GM21526 (cell line): ENCODE measurements at regions not wholly inside any gene's neighbourhood (a gene's known extent, or its start where the extent isn't known, plus 50 kb on each side); places are given as distances from the start of the nearest gene placed in this dataset.
"Not testable (repeated sequence)": the region's sequence is repeated elsewhere in the genome, so short reads cannot be mapped to it uniquely, and the experiment has no call there.

Source experiments
- ATAC-seq: cut with Tn5 transposase; IDR thresholded peaks from one replicate; pipeline ENCODE4 v1.9.1; 2021; ENCODE audit warnings: moderate library complexity; ENCODE audit not compliant: unreplicated experiment, low FRiP score

GRCh38 chr3:6746443-6746842 lies 114.5 kb upstream of the GRM7 start:
- no peak for ATAC-seq

- ATAC-seq, result no peak
Measured at GRCh38 chr3:6747017-6747416, 113.9 kb upstream of the GRM7 start.

DNA sequence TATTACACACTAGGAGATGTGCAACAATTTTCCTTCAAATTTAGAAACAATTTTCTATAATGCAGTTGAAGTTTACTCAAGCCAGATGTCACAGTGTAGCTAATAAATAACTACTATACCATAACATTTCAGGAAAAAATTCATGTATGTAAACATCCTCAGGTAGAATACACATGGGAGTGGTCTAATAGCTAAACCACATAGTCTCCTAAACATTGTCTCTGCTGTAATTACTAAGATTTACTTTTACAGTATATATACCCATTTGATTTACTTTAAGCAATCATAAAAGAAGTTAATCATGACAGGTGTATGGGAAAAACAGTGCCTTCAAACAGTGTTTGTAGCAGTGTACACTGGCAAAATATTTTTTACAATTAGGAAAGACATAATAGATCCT lies 110.1 kb upstream of the GRM7 start:
- no peak for ATAC-seq

DNA sequence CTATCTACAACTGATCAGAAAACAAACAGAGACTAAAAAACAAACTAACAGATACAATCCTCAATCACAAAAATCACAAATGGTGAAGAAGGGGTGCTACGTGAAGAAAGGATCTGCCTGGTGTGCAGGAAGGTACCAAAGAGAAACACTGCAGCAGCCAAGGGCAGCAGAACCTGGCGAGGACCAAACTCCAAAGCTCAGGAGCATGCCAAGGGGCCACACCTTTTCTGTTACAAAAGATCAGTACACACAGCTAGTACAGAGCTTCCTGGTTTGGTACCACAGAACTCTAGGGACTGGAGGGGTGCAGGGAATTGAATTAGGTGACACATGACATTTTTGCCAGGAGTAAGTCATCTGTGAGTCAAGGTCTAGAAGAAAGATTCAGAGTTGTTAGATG lies 107.4 kb upstream of the GRM7 start:
- ATAC-seq, result no peak

DNA sequence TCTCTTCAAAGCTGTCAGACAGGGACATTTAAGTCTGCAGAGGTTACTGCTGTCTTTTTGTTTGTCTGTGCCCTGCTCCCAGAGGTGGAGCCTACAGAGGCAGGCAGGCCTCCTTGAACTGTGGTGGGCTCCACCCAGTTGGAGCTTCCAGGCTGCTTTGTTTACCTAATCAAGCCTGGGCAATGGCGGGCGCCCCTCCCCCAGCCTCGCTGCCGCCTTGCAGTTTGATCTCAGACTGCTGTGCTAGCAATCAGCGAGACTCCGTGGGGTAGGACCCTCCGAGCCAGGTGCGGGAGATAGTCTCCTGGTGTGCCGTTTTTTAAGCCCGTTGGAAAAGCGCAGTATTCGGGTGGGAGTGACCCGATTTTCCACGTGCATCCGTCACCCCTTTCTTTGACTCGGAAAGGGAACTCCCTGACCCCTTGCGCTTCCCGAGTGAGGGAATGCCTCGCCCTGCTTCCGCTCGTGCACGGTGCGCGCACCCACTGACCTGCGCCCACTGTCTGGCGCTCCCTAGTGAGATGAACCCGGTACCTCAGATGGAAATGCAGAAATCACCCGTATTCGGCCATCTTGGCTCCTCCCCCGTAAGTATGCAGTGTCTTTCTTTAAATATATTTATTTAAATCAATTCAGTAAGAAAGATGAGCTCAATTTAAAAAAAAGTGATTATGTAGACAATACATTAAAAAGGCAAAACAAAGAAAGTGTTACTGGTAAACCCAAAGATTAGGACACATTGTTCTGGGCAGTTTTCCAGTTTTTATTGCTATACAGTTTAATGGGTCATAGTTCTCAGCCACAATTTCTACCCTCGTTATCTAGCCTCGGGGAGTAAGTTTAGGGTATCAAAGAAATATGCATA lies 91.2 kb upstream of the GRM7 start:
- not testable (repeated sequence) for ATAC-seq

- ATAC-seq, result no peak
Measured at GRCh38 chr3:6770397-6770690, 90.6 kb upstream of the GRM7 start.

DNA sequence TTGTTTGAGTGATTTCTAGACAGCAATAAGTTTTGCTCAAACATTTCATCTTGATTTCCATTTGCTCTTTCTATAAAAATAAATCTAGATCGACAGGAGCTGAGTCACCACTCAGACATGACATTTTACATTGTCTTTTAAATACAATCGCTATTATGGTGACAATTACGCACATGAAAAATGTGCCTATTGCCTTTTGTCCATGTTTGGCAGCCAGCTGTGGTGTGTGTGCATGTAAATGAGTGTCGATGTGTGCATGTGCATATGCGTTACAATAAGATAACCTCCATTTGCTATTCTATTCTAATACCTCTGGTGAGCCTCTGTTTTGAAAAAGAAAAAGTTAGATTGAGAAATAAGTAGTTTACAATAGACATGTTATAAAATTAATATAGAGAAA lies 89.7 kb upstream of the GRM7 start:
- no peak for ATAC-seq

GRCh38 chr3:6779140-6779539 lies 81.8 kb upstream of the GRM7 start:
- ATAC-seq, result no peak

GRCh38 chr3:6781092-6781491 lies 79.8 kb upstream of the GRM7 start:
- no peak for ATAC-seq

DNA sequence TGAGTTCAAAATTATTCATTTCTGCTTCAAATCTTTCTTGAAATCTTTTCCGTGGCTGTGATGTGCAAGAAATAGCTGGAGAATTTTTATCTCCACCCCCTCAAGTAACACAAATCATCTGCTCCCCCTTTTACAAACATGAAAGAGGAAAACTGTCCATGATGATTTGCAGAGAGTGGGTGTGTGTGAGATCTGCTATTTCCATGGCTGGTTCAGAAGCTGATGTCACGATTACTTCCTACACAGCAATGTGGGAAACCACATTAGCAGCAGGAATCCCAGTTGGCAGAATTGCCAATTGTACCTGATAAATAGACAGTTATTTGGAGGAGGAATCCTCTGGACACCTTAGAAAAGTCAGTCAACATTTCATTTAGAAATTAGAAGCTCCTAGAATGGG lies 75.2 kb upstream of the GRM7 start:
- no peak for ATAC-seq

GRCh38 chr3:6791161-6791560 lies 69.8 kb upstream of the GRM7 start:
- ATAC-seq, result no peak

DNA sequence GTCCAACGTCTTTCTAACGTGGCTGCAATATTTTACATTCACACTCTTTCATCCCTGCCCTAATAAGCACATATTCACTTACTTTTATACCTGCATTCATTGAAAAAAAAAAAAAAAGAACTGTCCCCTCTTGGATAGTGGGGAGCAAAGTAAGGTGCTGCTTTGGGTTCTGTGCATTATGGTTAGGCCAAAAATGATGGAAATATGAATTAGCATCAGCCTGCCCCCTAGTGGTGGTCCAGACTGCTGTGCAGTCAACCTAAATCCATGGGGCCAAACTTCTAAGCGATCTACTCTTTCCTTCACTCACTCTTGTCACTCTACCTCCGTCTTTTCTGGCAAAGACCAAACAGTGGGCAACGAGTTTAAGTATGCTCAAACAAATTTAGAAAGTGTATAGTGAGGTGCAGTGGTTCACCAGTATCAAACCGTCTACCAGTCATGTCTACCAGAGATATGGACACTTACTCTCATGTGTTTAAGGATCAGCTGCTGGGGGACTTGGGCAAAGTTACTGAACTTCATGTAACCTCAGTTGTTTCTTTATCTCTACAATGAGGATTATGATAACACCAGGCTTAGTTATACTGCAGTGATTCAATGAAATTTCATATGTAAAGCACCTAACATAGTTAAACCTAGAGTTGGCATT lies 61.5 kb upstream of the GRM7 start:
- ATAC-seq, result peak; percentile 89

- ATAC-seq, result no peak
Measured at GRCh38 chr3:6803619-6804018, 57.3 kb upstream of the GRM7 start.

DNA sequence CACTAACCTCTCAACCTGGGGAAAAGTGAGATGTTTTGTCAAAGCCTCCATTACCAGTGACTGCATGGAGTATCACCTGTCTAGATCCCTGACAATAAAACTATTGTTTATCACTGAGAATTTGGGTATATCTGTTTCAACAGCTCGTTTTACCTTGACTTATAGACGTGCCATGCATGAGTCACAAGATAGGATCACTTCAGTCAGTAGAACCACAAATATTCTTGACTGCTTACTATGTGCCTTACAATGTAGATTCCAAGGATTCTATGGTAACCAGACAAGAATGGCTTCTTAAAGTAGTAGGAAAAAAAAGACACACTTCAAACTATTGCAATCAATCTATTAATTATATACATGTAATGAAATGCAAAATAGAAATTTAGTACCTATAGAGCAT lies 55.7 kb upstream of the GRM7 start:
- ATAC-seq, result no peak

DNA sequence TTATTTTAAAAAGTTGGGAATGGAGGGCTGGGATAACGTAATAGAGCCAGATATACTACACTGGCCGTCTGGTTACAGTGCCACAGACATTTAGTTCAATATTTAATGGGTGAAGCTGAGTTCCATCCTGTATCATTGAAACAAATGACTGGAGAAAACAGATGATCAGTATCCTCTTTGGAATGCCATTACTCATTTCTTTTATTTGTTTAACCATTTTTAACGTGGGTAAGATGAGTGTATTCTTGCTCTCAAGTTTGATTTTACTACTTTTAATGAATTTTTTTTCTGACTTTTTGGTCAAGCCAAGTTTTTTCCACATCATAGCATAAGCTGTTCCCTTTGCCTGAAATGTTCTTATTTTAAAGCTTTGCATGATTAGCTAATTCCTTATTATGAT lies 53.9 kb upstream of the GRM7 start:
- no peak for ATAC-seq

- no peak for ATAC-seq
Measured at GRCh38 chr3:6807967-6808588, 52.8 kb upstream of the GRM7 start.

- no peak for ATAC-seq
Measured at GRCh38 chr3:6809349-6809748, 51.6 kb upstream of the GRM7 start.
